Prostate gland (tissue), 2 donors: ENCODE measurements at regions not wholly inside any gene's neighbourhood (a gene's known extent, or its start where the extent isn't known, plus 50 kb on each side); places are given as distances from the start of the nearest gene placed in this dataset.

Experiments used
- DNase-seq: peaks from one replicate; pipeline ENCODE4 v3.0.0-alpha.2; 2019; ENCODE audit warnings: low spot score
- H3K27ac ChIP-seq, 2 donors: fragments of 200-600 bp; sonication (generic); 2 replicates each; pipeline ENCODE4 v1.5.1; 2017 to 2019
- H3K27me3 ChIP-seq: fragments of 200-600 bp; sonication (generic); replicated peaks from 2 replicates; pipeline ENCODE4 v1.5.1; 2019; ENCODE audit not compliant: insufficient read depth
- H3K36me3 ChIP-seq, 2 donors: fragments of 200-600 bp; sonication (generic); 1 replicate in 1 of 2; 2 replicates in 1 of 2; pipeline versions ENCODE4 v1.5.1 to v1.8.1; 2017 to 2019
- H3K4me1 ChIP-seq: fragments of 200-600 bp; sonication (generic); replicated peaks from 2 replicates; pipeline ENCODE4 v1.5.1; 2019
- H3K4me3 ChIP-seq, 2 donors: fragments of 200-600 bp; sonication (generic); 2 replicates each; pipeline ENCODE4 v1.5.1; 2017 to 2019
- H3K9me3 ChIP-seq: fragments of 200-600 bp; sonication (generic); 2 replicates; pipeline ENCODE4 v1.5.1; 2017
- CTCF ChIP-seq, 4 experiments: fragments of 200-600 bp in 2 of 4; fragments of 450-650 bp in 2 of 4; sonication (generic) in 2 of 4; IDR thresholded peaks; 1 replicate in 3 of 4; 2 replicates in 1 of 4; pipeline ENCODE4 v1.5.1; 2016 to 2019; ENCODE audit warnings: antibody characterized with exemption in 4 of 4, mild to moderate bottlenecking in 2 of 4, moderate library complexity in 2 of 4
- POLR2A ChIP-seq: fragments of 450-650 bp; IDR thresholded peaks from one replicate; pipeline ENCODE4 v1.6.1; 2016; ENCODE audit warnings: antibody characterized with exemption, mild to moderate bottlenecking
- POLR2AphosphoS5 ChIP-seq: sonication (generic); formaldehyde crosslinking; IDR thresholded peaks from one replicate; pipeline ENCODE4 v1.6.1; 2017; ENCODE audit warnings: antibody characterized with exemption
- WGBS: methylation state at CpG from one replicate; pipeline ENCODE4 v1.1.5; 2018; 5-methylcytosine and 5-hydroxymethylcytosine counted together
- intact Hi-C: fragments of 100-400 bp; cut with DNase I; formaldehyde crosslinking; loops from one replicate; pipeline ENCODE4 v1.14.2; 2022

- H3K27me3 ChIP-seq = no peaks in the 10 kb centered on the region
- no peak overlapping the region for H3K27ac ChIP-seq
- no peak overlapping the region for H3K4me3 ChIP-seq
- H3K36me3 ChIP-seq = no peaks in the 10 kb centered on the region
- H3K4me1 ChIP-seq = no peaks in the 10 kb centered on the region
- no peaks in the 10 kb centered on the region for H3K9me3 ChIP-seq
- no peak for DNase-seq
- TF ChIP-seq POLR2A = no peak
- no peak for TF ChIP-seq POLR2AphosphoS5
- TF ChIP-seq CTCF (IDR thresholded peaks at IDR 0.05) = no peak
- WGBS = 90% methylated on average over 2 of the region's 2 CpGs
- intact Hi-C loops = no loop called here
These were observed 249.8 kb downstream of the BCL11A start for GRCh38 chr2:60303680-60304079.

- TF ChIP-seq POLR2AphosphoS5 (no peak), POLR2A (no peak), CTCF (IDR thresholded peaks at IDR 0.05) (no peak)
- no peaks in the 10 kb centered on the region for H3K4me1 ChIP-seq
- H3K4me3 ChIP-seq = no peak overlapping the region
- intact Hi-C loops = no loop called here
- no peaks in the 10 kb centered on the region for H3K27me3 ChIP-seq
- H3K27ac ChIP-seq = no peak overlapping the region
- no peak for DNase-seq
- 88% methylated on average over 6 of the region's 6 CpGs for WGBS
- no peaks in the 10 kb centered on the region for H3K9me3 ChIP-seq
- H3K36me3 ChIP-seq = no peaks in the 10 kb centered on the region
These were observed 250.9 kb downstream of the BCL11A start for GRCh38 chr2:60302377-60303126.

- no peaks in the 10 kb centered on the region for H3K36me3 ChIP-seq
- intact Hi-C loops = no loop called here
- H3K27ac ChIP-seq = no peak overlapping the region
- TF ChIP-seq POLR2A (no peak), POLR2AphosphoS5 (no peak), CTCF (IDR thresholded peaks at IDR 0.05) (no peak)
- no peaks in the 10 kb centered on the region for H3K9me3 ChIP-seq
- H3K4me3 ChIP-seq = no peak overlapping the region
- 79% methylated on average over 3 of the region's 3 CpGs for WGBS
- H3K4me1 ChIP-seq = no peaks in the 10 kb centered on the region
- no peak for DNase-seq
- H3K27me3 ChIP-seq = no peaks in the 10 kb centered on the region
These were observed 251.7 kb downstream of the BCL11A start for GRCh38 chr2:60301726-60302125.

GRCh38 chr2:60299179-60299578 lies 254.3 kb downstream of the BCL11A start:
- TF ChIP-seq POLR2A (no peak), POLR2AphosphoS5 (no peak), CTCF (IDR thresholded peaks at IDR 0.05) (no peak)
- H3K27ac ChIP-seq = no peak overlapping the region
- DNase-seq = no peak
- 69% methylated on average over 8 of the region's 8 CpGs for WGBS
- no peaks in the 10 kb centered on the region for H3K9me3 ChIP-seq
- H3K36me3 ChIP-seq = no peaks in the 10 kb centered on the region
- no peaks in the 10 kb centered on the region for H3K4me1 ChIP-seq
- intact Hi-C loops = no loop called here
- no peak overlapping the region for H3K4me3 ChIP-seq
- no peaks in the 10 kb centered on the region for H3K27me3 ChIP-seq

- H3K27me3 ChIP-seq = no peaks in the 10 kb centered on the region
- no peak overlapping the region for H3K27ac ChIP-seq
- TF ChIP-seq POLR2A = no peak
- no peak for TF ChIP-seq POLR2AphosphoS5
- TF ChIP-seq CTCF (IDR thresholded peaks at IDR 0.05) = no peak
- no peak for DNase-seq
- intact Hi-C loops = no loop called here
- no peaks in the 10 kb centered on the region for H3K36me3 ChIP-seq
- H3K4me1 ChIP-seq = no peaks in the 10 kb centered on the region
- H3K4me3 ChIP-seq = no peak overlapping the region
- WGBS = 59% methylated on average over 20 of the region's 20 CpGs
- H3K9me3 ChIP-seq = no peaks in the 10 kb centered on the region
These were observed 255.3 kb downstream of the BCL11A start for GRCh38 chr2:60298006-60298696.
